Esophagus muscularis mucosa (tissue), 4 donors: ENCODE measurements at regions not wholly inside any gene's neighbourhood (a gene's known extent, or its start where the extent isn't known, plus 50 kb on each side); places are given as distances from the start of the nearest gene placed in this dataset.

Experiments used
- EP300 ChIP-seq: sonication (generic); formaldehyde crosslinking; IDR thresholded peaks from one replicate; pipeline ENCODE4 v1.6.1; 2017; ENCODE audit warnings: antibody characterized with exemption
- POLR2A ChIP-seq: fragments of 450-650 bp; IDR thresholded peaks from one replicate; pipeline ENCODE4 v1.6.1; 2017; ENCODE audit warnings: antibody characterized with exemption, moderate library complexity, mild to moderate bottlenecking, low read depth
- POLR2AphosphoS5 ChIP-seq, 2 donors: sonication (generic); formaldehyde crosslinking; IDR thresholded peaks; one replicate each; pipeline ENCODE4 v1.6.1; 2017; ENCODE audit warnings: antibody characterized with exemption in 2 of 2
- TF ChIP-seq, protein P1 (sequence below), 3 experiments: fragments of 200-600 bp in 2 of 3; fragments of 450-650 bp in 1 of 3; sonication (generic) in 2 of 3; IDR thresholded peaks; one replicate each; pipeline ENCODE4 v1.5.1; 2017 to 2019; ENCODE audit warnings: antibody characterized with exemption in 3 of 3, mild to moderate bottlenecking in 2 of 3, moderate library complexity in 1 of 3

DNA sequence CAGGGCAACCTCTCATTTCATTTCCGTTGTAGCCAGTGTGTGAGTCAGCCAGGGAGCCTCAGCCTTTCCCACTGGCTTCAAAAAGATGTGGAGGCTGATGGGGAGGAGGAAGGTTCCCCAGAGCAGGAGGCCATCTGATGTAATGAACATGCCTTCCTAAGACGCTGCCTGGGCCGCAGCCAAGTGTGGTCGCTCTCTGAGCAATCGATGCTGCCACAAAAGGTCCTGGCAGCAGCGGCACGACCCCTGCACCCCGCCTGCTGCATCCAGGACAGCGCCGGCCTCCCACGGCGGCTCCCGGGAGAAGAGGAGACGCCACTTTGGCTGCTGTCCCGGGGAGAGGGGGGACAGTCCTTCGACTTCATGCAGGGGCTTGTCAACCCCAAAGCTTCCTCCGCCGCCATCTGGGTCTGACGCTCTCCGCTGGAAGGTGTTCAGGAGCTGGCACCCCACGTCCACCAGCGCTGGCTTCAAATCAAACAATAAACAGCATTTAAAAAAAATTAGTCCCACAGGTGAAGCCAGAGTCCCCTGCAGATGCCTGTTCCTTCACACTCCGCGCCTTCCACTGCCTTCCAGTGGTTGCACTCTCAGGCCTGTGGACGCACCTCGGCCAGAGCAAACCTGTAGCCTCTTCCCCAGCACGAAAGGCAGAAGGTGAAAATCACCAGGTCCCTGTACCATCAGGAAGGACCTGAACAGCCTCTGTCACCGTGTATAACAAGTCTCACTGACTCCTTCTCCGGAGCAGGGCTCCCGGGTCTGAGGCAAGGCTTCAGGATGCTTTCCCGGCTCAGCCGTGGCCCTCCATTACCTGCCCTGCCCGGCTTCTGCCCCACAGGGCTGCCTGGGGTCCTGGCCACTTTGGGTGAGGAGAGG is 930.7 kb downstream of the BRD1 start:
- no peak for TF ChIP-seq POLR2AphosphoS5 (IDR thresholded peaks at IDR 0.05)
- TF ChIP-seq, protein P1, sequence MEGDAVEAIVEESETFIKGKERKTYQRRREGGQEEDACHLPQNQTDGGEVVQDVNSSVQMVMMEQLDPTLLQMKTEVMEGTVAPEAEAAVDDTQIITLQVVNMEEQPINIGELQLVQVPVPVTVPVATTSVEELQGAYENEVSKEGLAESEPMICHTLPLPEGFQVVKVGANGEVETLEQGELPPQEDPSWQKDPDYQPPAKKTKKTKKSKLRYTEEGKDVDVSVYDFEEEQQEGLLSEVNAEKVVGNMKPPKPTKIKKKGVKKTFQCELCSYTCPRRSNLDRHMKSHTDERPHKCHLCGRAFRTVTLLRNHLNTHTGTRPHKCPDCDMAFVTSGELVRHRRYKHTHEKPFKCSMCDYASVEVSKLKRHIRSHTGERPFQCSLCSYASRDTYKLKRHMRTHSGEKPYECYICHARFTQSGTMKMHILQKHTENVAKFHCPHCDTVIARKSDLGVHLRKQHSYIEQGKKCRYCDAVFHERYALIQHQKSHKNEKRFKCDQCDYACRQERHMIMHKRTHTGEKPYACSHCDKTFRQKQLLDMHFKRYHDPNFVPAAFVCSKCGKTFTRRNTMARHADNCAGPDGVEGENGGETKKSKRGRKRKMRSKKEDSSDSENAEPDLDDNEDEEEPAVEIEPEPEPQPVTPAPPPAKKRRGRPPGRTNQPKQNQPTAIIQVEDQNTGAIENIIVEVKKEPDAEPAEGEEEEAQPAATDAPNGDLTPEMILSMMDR (IDR thresholded peaks at IDR 0.05), result no peak
- no peak for TF ChIP-seq POLR2A
- TF ChIP-seq EP300, result no peak
